LNCAP (cell line): ENCODE measurements at regions not wholly inside any gene's neighbourhood (a gene's known extent, or its start where the extent isn't known, plus 50 kb on each side); places are given as distances from the start of the nearest gene placed in this dataset.
A peak's percentile ranks its signal among the peaks of the same experiment; 100 is the strongest.

Experiments
- CTCF ChIP-seq: fragments of 450-650 bp; IDR thresholded peaks from 2 replicates; pipeline ENCODE4 v1.5.1; 2017; ENCODE audit warnings: mild to moderate bottlenecking

- no peak for TF ChIP-seq CTCF
Measured at GRCh38 chr7:17057143-17057509, 175.3 kb upstream of the AGR3 start.

- TF ChIP-seq CTCF: no peak
Measured at GRCh38 chr7:17058568-17058967, 176.8 kb upstream of the AGR3 start.

DNA sequence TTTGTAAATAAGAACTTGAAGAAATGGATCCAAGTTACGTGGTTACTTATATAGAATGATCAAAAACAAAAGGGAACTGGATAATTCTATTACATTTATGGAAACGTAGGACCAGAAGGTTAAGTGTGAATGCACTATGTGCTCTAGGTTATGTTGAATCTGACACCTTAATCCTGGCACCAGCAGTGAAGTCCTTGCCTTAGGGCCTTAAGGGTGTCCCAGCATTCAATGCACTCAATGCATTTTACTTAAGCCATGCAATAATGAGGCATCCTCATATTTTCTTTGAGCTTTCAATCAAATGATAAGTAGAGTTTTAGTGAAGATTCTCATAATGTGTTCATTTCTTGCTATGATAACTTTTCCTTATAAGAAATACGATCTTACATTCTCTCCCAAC is 178.3 kb upstream of the AGR3 start:
- TF ChIP-seq CTCF: no peak

- TF ChIP-seq CTCF: no peak
Measured at GRCh38 chr7:17061443-17061842, 179.7 kb upstream of the AGR3 start.

GRCh38 chr7:17062151-17063044 is 180.6 kb upstream of the AGR3 start:
- TF ChIP-seq CTCF: no peak

DNA sequence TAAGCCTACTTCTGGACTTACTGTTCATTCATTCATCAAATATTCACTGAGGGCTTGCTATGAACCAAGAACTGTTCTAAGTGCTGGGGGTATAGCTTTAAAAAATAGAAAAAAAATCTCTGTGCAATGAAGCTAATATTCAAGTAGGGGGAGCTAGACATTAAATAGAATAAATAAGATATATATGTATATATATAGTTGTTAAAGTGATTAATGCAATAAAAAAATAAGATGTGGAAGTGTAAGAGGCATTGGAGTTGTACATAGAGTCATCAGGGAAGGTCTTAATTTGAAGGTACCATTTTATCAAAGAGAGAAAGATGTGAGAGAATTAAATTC is 181.2 kb upstream of the AGR3 start:
- TF ChIP-seq CTCF: peak; percentile 37; the same call in 1 of the 2 replicates

DNA sequence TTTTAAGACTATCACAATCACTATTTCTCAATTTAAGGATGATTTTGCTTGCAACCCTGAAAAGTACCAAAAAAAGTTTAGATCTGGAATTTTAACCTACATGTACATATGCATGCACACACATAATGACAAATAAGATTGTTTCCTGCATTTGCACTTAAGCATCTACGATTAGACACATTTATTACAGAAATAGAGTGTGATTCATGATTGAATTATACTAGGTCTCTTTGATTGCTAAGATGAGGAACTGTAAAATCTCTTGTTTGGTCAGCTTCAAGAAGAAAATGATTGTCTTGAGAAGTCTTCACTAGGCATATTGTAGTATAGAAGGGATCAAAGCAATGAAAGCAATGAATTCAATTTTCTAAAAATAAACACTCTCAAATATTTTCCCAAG is 185.9 kb upstream of the AGR3 start:
- no peak for TF ChIP-seq CTCF

GRCh38 chr7:17069146-17069545 is 187.4 kb upstream of the AGR3 start:
- TF ChIP-seq CTCF: no peak
